GM18951 (cell line): ENCODE measurements at regions not wholly inside any gene's neighbourhood (a gene's known extent, or its start where the extent isn't known, plus 50 kb on each side); places are given as distances from the start of the nearest gene placed in this dataset.

ENCODE experiments used
- POLR2A ChIP-seq: IDR thresholded peaks from 4 replicates; pipeline ENCODE4 v1.6.1; 2011; ENCODE audit warnings: mild to moderate bottlenecking; ENCODE audit not compliant: insufficient read length, insufficient read depth; ENCODE audit errors: extremely low read depth
- in situ Hi-C: fragments of 300-500 bp; cut with MboI; formaldehyde crosslinking; loops from one replicate; pipeline ENCODE4 v1.12.0; 2022; ENCODE audit warnings: low sequenced_read_pairs, mixed read lengths, inconsistent platforms; ENCODE audit not compliant: unreplicated experiment

DNA sequence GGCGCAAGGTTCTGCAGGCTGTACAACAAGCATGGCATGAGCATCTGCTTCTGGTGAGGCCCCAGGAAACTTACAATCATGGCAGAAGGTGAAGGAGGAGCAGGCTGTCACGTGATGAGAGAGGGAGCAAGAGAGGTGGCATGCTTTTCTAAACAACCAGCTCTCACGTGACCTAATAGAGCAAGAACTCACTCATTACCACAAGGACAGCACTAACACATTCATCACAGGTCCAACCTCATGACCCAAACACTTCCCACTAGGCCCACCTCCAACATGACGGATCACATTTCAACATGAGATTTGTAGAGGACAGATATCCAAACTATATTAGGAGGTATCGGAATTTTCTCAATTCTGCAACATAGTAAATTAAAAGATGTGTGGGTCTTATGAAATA lies 108.8 kb upstream of the DLX2 start:
- TF ChIP-seq POLR2A = no peak
- in situ Hi-C loops = loop anchor here (25.0 kb wide), 1 partner anchor 501 kb away; no protein-coding TSS in a partner anchor

DNA sequence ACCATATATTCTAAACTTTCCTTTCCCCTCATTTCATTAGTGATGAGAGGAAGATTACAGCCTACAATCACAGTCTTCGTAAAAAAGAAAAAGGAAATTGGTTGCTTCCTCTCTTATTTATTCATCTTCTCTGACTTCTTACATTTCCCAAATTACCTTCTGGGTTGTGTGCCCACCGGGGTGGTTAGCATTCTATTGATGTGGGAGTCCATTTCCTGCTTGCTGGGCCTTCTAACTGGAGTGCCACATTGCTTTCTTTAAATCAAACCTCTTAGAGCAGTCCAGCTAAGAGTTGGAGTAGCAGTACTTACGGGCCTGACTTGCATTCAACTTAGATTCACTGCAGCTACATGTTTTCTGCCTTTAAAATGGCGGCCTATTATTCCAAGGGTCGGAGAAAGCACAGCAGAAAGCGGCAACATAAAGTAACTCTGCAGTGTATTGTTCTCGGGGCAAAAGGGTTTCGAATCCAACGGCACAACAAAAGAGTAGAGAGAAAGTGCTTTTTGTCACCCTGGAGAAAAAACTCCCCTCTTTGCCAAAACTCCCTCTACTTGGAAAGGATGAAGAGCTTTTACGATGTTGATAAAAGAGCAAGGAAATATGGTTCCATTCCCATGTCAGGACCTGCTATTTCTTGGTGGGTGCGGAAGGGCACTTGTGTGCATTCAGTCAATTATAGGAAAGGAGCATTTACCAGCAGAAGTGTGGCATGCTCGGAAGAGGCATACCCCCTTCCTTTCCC lies 110.6 kb upstream of the DLX2 start:
- no peak for TF ChIP-seq POLR2A
- in situ Hi-C loops = loop anchor here (25.0 kb wide), 1 partner anchor 499 kb away; no protein-coding TSS in a partner anchor

DNA sequence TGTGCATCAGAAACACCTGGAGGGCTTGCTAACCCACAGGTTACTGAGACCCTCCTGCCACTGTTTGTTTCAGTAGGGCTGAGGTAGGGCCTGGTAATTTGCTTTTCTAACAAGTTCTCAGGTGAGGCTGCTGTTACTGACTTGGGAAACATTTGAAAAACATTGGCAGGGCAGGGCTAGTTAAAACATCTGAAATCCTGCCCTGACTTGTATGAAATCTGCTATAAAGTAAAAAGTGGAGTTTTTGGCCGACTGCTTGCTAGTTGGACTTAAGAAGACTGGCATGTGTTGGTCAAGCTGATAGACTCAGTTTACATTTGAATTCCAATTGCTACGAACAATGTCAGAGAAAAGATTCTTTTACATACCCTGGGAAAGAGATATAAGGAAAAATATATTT lies 111.6 kb upstream of the DLX2 start:
- in situ Hi-C loops = loop anchor here (25.0 kb wide), 1 partner anchor 498 kb away; no protein-coding TSS in a partner anchor

DNA sequence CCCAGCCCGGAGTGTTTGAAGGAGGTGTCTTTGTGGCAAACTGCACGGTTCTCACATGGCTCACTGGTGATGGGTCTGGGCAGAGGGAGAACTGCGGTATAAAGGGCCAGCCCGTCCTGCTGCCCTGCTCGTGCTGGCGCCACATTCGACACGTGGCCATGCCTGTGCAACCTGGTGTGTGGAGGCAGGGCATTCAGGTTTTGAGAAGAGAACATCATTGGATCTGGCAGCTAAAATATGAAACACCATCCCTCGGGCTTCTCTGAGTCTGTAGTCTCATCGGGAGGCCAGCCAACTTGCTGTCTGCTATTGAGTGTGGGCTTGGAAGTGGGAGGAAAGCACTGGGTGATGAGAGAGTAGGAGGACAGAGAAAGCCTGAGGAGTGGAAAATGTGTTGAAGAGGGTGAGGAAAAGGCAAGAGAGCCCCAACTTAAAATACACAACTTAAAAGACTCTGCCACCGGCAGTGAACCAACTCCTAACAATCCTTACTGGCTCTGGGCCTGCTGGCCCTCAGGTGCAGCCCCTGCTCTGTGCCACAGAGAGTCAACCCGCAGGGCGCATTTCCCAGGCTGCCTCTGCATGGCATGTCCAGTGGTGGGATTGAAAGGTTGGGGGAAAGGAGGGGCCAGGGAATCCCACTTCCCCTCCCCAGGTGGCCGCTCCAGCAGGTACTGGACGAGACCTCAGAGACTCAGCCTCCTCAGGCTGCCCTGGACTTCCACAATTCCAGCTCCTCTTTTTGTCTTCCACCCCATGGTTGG lies 112.7 kb upstream of the DLX2 start:
- in situ Hi-C loops = loop anchor here (25.0 kb wide), 1 partner anchor 497 kb away; no protein-coding TSS in a partner anchor
- no peak for TF ChIP-seq POLR2A

More for the DNA sequence above, 111.6 kb upstream of the DLX2 start:
- no peak for TF ChIP-seq POLR2A

DNA sequence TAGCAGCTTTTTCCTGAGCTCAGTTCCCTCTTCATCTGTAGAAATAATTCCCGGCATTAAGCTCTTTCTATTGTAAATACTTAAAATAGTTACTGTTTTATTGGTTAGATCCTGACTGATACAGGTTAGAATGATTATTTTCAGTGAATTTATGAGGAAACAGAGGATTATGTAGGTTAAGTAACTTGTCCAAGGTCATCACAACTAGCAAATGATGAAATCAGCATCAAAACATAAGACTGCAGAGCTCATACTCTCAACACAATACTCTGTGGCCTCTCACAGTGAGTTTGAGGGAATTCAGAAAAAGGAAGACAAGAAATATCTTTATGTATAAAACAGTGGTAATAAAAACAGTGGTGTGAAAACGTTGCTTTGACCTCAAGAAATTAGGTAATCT lies 113.2 kb upstream of the DLX2 start:
- in situ Hi-C loops = loop anchor here (25.0 kb wide), 1 partner anchor 496 kb away; no protein-coding TSS in a partner anchor
- no peak for TF ChIP-seq POLR2A

DNA sequence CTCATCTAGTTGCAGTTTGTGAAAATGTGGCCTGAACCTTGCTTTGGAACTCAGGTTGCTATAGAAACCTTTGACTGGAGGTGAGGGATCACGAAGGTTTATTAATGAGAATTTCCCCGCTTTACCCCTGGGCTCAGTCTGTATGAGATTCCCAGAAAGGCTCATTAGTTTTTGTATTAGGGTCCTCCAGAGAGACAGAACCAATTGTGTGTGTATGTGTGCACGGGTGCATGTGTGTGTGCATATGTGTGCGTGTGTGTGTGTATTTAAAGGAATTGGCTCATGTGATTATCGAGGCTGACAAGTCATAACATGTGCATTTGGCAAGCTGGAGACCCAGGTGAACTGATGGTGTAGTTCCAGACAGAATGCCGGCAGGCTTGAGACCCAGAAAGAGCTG lies 113.8 kb upstream of the DLX2 start:
- TF ChIP-seq POLR2A = no peak
- in situ Hi-C loops = loop anchor here (25.0 kb wide), 1 partner anchor 496 kb away; no protein-coding TSS in a partner anchor

DNA sequence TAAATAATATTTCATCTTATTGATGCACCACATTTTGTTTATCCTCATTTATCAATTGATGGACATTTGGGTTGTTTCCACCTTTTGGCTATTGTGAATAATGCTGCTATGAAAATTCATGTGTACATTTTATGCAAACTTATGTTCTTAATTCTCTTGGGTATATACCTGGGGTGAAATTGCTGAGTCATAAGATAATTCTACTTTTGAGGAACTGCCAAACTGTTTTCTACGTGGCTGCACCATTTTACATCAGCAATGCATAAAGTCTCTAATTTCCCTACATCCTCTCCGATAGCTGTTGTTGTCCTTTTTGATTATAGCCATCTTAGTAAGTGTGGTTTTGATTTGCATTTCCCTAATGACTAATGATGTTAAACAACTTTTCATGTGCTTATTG lies 116.5 kb upstream of the DLX2 start:
- TF ChIP-seq POLR2A = no peak
- in situ Hi-C loops = loop anchor here (25.0 kb wide), 1 partner anchor 493 kb away; no protein-coding TSS in a partner anchor

DNA sequence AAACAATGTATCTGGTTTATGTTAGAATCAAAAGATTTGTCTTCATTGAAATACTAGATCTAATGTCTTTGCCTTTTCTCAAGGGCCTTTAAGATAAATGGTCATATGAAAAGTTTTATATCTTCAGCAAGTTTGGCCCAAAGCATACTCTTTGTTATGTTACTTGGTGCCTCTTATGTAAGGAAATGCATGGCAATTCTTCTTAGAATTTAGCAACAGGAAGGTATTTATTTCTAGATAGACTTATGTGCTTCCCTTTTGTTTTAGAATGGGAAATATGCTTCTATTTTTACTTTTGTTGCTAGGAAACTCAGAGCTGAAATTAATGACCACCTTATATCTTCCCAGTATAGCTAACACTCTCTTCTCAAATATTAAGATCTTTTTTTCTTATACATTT lies 117.4 kb upstream of the DLX2 start:
- in situ Hi-C loops = loop anchor here (25.0 kb wide), 1 partner anchor 492 kb away; no protein-coding TSS in a partner anchor

DNA sequence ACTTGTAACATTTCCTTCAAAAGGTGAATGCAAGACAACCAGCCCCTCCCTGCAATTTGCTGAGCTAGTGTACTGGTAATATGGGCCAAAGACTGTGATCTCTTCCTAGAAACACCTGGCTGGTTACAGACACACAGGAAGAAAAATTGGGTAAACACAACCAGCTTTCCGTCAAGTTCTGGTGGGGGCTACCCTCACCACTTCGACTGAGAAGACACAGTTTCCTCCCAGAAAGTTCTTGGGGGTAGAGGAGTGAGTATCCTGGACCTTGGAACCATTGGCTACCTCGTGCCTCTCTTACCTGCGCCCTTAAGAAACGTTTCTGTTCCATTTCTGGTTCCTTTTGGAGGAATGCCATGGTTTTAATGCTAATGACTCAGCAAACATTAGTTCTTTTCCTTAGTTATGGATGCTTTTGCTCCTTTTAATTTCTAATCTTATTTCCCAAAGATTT lies 120.9 kb upstream of the DLX2 start:
- in situ Hi-C loops = loop anchor here (25.0 kb wide), 1 partner anchor 489 kb away; no protein-coding TSS in a partner anchor
- no peak for TF ChIP-seq POLR2A

More for the DNA sequence above, 117.4 kb upstream of the DLX2 start:
- no peak for TF ChIP-seq POLR2A

DNA sequence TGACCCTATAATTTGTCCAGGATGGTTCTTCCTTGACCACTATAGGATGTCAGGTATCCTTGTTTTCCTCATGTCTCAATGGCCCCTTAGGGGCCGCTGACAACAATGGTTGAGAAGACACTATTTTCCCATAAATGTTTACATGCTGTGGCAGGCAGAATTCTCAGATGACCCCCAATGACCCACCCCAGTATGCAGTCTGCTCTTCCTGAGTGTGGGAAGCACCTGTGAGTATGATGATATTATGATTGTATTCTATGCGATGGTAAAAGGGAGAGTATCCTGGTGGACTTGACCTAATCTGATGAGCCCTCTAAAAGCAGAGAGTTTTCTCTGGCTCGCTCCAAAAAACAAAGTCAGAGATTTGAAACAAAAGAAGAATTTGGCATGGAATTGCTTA lies 123.1 kb upstream of the DLX2 start:
- in situ Hi-C loops = no loop called here
- no peak for TF ChIP-seq POLR2A

DNA sequence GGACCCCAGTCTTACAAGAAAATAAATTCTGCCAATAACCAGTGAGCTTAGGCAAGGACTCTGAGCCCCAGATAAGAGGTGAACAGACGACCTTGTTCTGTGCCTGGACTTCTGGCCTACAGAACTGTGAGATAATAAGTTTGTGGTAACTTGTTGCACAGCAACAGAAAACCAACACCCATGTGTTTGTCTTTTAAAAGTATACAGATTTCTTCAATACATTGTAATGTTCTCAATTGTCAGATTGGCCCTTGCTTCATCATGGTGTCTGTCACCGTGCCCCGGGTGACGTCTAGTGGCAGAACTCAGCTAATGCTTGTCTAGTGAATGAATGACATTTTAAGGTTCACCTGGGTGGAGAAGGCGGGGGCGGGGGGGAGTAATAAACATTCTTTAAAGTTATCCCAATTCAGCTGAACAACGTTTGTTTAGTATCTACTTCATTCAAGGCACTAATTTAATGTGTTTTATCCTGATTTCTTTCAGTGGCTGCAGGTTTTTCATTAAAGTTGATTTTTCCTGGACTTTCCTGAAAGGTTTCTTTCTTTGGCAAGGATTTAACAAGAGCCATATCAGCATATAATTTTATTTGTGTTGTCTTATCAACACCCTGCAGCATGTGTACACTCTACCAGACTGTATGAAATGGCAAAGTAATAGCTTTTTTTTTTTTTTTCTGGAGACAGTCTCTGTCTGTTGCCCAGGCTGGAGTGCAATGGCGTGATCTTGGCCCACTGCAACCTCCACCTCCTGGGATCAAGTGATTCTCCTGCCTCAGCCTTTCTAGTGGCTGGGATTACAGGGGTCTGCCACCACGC lies 123.8 kb upstream of the DLX2 start:
- in situ Hi-C loops = no loop called here
- TF ChIP-seq POLR2A = no peak

DNA sequence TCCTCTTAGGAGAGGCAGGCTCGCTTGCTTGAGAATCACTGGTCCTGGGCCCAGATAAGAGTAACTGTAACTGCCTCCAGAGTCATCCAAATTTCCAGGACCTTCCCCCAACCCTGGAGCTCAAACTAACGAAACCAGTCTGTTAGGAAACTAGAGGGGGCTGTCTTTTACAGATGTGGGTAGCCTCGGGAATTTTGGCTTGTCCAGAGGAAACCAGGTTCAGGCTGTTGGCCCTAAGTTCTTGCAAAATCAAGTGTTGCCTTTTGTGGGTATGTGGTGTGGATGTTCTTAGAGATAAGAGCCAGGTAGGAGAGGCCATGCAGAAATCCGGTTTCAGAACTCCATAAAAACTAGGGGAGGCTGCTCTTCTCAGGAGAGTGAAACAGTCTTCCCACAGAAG lies 125.0 kb upstream of the DLX2 start:
- in situ Hi-C loops = no loop called here
- no peak for TF ChIP-seq POLR2A
